ENCODE measurements at regions not wholly inside any gene's neighbourhood (a gene's known extent, or its start where the extent isn't known, plus 50 kb on each side); places are given as distances from the start of the nearest gene placed in this dataset.
A peak's percentile ranks its signal among the peaks of the same experiment; 100 is the strongest.

DNA sequence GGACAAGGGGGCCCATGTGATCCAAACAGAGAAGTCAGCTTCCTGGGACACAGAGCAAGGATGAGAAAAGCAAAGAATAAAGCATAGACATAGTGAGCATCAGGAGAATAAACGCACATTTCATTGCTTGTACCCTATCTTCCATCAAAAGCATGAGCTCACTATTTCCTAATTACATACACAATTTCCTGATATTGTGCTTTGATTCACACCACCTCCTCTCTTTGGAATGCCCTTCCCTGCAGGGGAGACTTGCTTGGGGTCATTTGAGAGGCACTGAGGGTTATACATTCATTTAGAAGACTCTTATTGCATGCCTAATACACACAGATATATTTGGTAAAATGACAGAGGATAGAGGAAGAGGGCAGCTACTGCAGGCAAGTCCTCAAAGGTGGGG is 185.4 kb downstream of the SEC16B start:
- Mint-ChIP-seq H3K4me3 (ENCODE audit: unreplicated experiment) (no peak overlapping the region), H3K9me3 (ENCODE audit: unreplicated experiment) (no peaks in the 10 kb centered on the region), H3K4me1 (ENCODE audit: unreplicated experiment) (no peaks in the 10 kb centered on the region), H3K27ac (ENCODE audit: unreplicated experiment) (no peak overlapping the region), H3K36me3 (ENCODE audit: unreplicated experiment) (no peaks in the 10 kb centered on the region), H3K27me3 (ENCODE audit: unreplicated experiment) (no peaks in the 10 kb centered on the region)
- TF ChIP-seq, protein P1, sequence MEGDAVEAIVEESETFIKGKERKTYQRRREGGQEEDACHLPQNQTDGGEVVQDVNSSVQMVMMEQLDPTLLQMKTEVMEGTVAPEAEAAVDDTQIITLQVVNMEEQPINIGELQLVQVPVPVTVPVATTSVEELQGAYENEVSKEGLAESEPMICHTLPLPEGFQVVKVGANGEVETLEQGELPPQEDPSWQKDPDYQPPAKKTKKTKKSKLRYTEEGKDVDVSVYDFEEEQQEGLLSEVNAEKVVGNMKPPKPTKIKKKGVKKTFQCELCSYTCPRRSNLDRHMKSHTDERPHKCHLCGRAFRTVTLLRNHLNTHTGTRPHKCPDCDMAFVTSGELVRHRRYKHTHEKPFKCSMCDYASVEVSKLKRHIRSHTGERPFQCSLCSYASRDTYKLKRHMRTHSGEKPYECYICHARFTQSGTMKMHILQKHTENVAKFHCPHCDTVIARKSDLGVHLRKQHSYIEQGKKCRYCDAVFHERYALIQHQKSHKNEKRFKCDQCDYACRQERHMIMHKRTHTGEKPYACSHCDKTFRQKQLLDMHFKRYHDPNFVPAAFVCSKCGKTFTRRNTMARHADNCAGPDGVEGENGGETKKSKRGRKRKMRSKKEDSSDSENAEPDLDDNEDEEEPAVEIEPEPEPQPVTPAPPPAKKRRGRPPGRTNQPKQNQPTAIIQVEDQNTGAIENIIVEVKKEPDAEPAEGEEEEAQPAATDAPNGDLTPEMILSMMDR (IDR thresholded peaks at IDR 0.05), result no peak
- DNase-seq (ENCODE audit: extremely low spot score, unreplicated experiment), result no peak

DNA sequence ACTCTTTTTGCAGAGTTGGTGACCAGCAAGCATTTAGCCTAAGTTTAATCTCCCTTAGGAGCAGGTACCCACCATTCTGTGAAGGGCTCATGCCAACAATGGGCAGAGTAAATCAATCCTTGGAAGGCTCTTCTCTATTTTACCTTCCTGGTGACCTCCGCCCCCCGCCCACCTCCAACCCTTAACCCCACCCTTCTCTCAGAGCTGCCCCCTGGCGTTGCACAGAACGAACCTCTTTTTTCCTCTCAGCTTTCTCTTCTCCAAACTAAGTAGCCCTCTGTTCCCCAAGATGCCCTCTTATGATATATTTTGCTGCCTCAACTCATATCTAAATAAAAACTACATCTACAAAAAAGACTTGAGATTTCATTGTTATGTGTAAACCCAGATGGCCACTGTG is 186.8 kb downstream of the SEC16B start:
- H3K36me3 Mint-ChIP-seq (ENCODE audit: unreplicated experiment), result no peaks in the 10 kb centered on the region
- no peaks in the 10 kb centered on the region for H3K9me3 Mint-ChIP-seq (ENCODE audit: unreplicated experiment)
- DNase-seq (ENCODE audit: extremely low spot score, unreplicated experiment), result no peak
- H3K27me3 Mint-ChIP-seq (ENCODE audit: unreplicated experiment), result no peaks in the 10 kb centered on the region
- H3K4me1 Mint-ChIP-seq (ENCODE audit: unreplicated experiment), result peaks cover 5% of the 10 kb centered on the region
- H3K4me3 Mint-ChIP-seq (ENCODE audit: unreplicated experiment), result no peak overlapping the region
- H3K27ac Mint-ChIP-seq (ENCODE audit: unreplicated experiment), result no peak overlapping the region
- TF ChIP-seq, protein P1 (IDR thresholded peaks at IDR 0.05), result no peak

DNA sequence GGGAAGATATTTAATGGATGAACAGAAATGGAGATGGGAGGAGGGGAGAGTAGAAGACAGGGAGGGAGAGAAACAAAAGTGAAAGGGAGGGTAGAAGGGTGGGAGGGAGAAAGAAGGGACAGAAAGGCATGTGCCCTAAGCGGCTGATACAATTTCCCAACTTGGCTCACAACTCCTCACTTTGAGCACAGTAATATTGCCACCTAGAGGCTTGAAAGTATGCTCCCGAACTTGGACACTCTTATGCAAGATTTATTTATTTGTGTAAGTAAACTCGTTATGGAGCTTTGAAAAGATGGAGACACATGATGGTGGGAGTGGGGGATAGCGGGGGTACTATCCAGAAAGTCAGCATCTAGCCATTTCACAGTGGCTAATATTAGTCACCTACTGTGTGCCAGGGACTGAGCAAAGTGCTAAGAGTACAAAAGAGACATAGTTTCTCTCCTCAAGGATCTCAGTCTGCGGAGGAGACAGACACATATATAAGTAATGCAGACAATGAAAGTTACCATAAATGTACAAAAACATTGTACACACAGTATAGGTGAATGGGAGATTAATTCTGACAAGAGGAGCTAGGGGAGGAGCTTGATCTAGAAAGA is 189.7 kb downstream of the SEC16B start:
- Mint-ChIP-seq H3K9me3 (ENCODE audit: unreplicated experiment) (no peaks in the 10 kb centered on the region), H3K4me3 (ENCODE audit: unreplicated experiment) (no peak overlapping the region), H3K4me1 (ENCODE audit: unreplicated experiment) (peaks cover 8% of the 10 kb centered on the region), H3K27me3 (ENCODE audit: unreplicated experiment) (no peaks in the 10 kb centered on the region), H3K36me3 (ENCODE audit: unreplicated experiment) (no peaks in the 10 kb centered on the region), H3K27ac (ENCODE audit: unreplicated experiment) (no peak overlapping the region)
- no peak for DNase-seq (ENCODE audit: extremely low spot score, unreplicated experiment)
- TF ChIP-seq, protein P1 (IDR thresholded peaks at IDR 0.05), result peak; percentile 56

DNA sequence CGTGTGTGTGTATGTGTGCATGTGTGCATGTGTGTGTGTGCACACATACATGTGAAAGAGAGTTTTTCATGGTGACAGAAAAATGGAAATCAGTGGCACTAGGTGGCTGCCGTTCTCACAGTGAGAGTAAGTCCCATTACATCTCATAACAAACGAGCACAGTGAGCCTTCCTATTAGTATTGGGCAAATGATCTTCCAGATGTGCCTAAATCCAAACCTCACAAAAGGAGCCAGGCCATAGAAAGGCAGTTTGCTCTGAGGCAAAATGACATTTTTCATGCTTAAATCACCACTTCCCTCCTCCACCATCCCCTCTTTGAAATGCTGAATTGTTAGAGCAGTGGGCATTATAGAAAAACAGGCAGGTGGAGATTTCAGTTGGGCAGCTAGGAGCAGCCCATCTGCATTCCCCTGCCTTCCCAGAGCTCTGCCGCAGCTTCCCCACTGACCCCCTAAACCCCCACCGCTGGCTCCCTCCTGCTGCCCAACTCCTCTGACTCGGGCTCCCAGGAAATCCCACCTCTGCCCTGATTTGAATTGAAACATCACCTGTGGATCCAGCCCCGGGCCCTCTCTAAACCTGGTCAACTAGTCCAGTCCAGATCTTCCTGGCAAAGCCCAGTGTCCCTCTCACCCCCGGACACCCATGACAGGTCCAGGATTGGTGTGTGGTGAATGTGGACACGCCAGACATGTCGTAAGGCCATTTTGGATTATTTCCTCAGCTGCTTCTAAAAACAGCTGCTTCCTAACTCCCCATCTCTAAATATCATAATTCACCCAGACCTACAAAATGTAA is 190.5 kb downstream of the SEC16B start:
- TF ChIP-seq, protein P1 (IDR thresholded peaks at IDR 0.05), result no peak
- no peak overlapping the region for H3K27ac Mint-ChIP-seq (ENCODE audit: unreplicated experiment)

DNA sequence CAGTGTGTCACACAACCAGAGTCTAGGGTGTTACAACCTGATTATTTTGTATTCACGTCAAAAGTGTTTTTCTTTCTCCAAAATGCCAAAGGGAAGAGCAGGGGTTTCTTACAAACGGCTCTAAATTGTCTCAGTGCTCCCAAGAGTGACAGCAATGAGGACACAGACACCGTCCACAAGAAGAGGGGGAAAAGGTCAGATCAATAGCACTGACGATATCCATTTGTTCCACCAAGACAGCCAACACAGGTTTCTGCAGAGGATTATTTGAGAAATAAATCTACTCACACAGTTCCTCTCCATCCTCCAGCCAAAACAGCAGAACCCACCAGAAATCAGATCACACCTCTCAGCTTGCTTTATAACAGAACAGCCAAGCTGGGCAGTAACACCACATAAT is 193.9 kb downstream of the SEC16B start:
- H3K9me3 Mint-ChIP-seq (ENCODE audit: unreplicated experiment), result no peaks in the 10 kb centered on the region
- no peaks in the 10 kb centered on the region for H3K36me3 Mint-ChIP-seq (ENCODE audit: unreplicated experiment)
- H3K4me3 Mint-ChIP-seq (ENCODE audit: unreplicated experiment), result no peak overlapping the region
- H3K27me3 Mint-ChIP-seq (ENCODE audit: unreplicated experiment), result no peaks in the 10 kb centered on the region
- TF ChIP-seq, protein P1 (IDR thresholded peaks at IDR 0.05), result no peak
- DNase-seq (ENCODE audit: extremely low spot score, unreplicated experiment), result no peak
- H3K27ac Mint-ChIP-seq (ENCODE audit: unreplicated experiment), result no peak overlapping the region
- peaks cover 8% of the 10 kb centered on the region for H3K4me1 Mint-ChIP-seq (ENCODE audit: unreplicated experiment)

More for the DNA sequence above, 190.5 kb downstream of the SEC16B start:
- H3K4me3 Mint-ChIP-seq (ENCODE audit: unreplicated experiment), result no peak overlapping the region
- H3K9me3 Mint-ChIP-seq (ENCODE audit: unreplicated experiment), result no peaks in the 10 kb centered on the region
- no peaks in the 10 kb centered on the region for H3K36me3 Mint-ChIP-seq (ENCODE audit: unreplicated experiment)
- H3K27me3 Mint-ChIP-seq (ENCODE audit: unreplicated experiment), result no peaks in the 10 kb centered on the region
- peaks cover 8% of the 10 kb centered on the region for H3K4me1 Mint-ChIP-seq (ENCODE audit: unreplicated experiment)
- DNase-seq (ENCODE audit: extremely low spot score, unreplicated experiment), result no peak

All from osteocyte (in vitro differentiated cells).